ENCODE measurements at regions not wholly inside any gene's neighbourhood (a gene's known extent, or its start where the extent isn't known, plus 50 kb on each side); places are given as distances from the start of the nearest gene placed in this dataset.

DNA sequence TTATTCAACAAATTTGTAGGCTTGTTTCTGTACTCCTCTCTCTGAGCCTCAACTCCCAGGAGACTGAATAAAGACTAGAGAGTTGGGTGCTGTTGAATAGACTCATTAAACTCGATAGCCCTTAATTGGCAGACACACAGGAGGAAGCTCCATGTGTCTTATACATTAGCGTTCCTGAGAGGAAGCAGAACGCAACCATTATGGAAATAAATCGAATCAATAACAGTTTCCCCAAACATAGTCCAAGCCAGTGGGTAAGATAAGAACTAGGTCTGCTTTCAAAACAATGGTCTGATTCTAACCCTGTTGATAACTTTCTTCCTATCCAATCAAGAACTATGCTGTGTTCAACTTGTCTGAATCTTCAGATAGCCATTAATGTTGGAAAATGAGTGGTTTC, 118.1 kb upstream of the FNDC3A start:
- H3K4me3 ChIP-seq (ENCODE audit: low read depth in 1 of 5, low read length in 5 of 5): no peak overlapping the region
- H3K9ac ChIP-seq (ENCODE audit: low read length in 5 of 5): no peak overlapping the region
- no peak overlapping the region for H3K27ac ChIP-seq (ENCODE audit: low read depth, low read length)
- H3K9me3 ChIP-seq (ENCODE audit: control insufficient read depth in 5 of 5, low read length in 5 of 5): no peaks in the 10 kb centered on the region
- H3K36me3 ChIP-seq (ENCODE audit: control insufficient read depth in 5 of 5, insufficient read depth in 5 of 5, low read length in 5 of 5): no peaks in the 10 kb centered on the region
- H3K4me1 ChIP-seq (ENCODE audit: control insufficient read depth in 5 of 5, insufficient read depth in 5 of 5, low read length in 5 of 5): no peaks in the 10 kb centered on the region
- H3K27me3 ChIP-seq (ENCODE audit: control insufficient read depth in 5 of 5, insufficient read depth in 4 of 5, low read length in 5 of 5): no peaks in the 10 kb centered on the region

DNA sequence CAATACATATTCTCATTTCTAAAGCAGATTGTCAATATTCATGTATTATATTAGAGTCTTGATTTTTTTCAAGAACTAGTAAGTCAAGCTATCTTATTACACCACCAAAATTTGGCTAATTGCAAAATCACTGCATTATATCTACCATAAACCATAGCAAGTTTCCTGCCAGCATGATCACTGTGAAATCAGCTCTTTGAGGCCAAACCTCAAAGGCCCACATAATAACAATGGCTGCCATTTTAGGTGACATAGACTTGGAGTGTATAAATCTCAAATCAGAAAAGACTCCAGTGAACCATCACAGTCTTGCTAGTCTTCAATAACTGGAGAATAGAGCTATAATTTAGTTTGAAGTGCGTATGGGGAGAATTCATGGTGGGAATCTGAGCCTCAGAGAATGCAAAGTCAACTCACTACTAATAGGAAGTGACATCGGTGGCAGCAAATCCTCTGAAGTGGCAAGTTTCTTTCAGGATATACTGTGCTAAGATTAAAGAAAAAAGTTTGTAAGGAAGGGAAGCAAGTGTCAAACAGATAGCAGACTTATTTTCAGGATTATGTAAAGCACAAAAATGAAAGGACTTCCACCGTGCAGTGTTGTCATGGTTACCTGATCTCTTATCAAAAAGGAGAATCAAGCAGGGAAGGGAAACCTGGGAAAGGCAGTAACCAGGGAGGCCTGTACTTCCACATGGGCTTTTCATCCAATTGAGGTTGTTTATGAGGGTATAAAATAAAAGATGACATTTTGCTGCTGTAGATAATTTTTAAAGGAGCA, 117.4 kb upstream of the FNDC3A start:
- Histone ChIP-seq H3K36me3 (ENCODE audit: control insufficient read depth in 5 of 5, insufficient read depth in 5 of 5, low read length in 5 of 5) (no peaks in the 10 kb centered on the region), H3K4me3 (ENCODE audit: low read depth in 1 of 5, low read length in 5 of 5) (no peak overlapping the region), H3K27ac (ENCODE audit: low read depth, low read length) (no peak overlapping the region), H3K9me3 (ENCODE audit: control insufficient read depth in 5 of 5, low read length in 5 of 5) (no peaks in the 10 kb centered on the region), H3K9ac (ENCODE audit: low read length in 5 of 5) (no peak overlapping the region), H3K4me1 (ENCODE audit: control insufficient read depth in 5 of 5, insufficient read depth in 5 of 5, low read length in 5 of 5) (no peaks in the 10 kb centered on the region), H3K27me3 (ENCODE audit: control insufficient read depth in 5 of 5, insufficient read depth in 4 of 5, low read length in 5 of 5) (no peaks in the 10 kb centered on the region)

DNA sequence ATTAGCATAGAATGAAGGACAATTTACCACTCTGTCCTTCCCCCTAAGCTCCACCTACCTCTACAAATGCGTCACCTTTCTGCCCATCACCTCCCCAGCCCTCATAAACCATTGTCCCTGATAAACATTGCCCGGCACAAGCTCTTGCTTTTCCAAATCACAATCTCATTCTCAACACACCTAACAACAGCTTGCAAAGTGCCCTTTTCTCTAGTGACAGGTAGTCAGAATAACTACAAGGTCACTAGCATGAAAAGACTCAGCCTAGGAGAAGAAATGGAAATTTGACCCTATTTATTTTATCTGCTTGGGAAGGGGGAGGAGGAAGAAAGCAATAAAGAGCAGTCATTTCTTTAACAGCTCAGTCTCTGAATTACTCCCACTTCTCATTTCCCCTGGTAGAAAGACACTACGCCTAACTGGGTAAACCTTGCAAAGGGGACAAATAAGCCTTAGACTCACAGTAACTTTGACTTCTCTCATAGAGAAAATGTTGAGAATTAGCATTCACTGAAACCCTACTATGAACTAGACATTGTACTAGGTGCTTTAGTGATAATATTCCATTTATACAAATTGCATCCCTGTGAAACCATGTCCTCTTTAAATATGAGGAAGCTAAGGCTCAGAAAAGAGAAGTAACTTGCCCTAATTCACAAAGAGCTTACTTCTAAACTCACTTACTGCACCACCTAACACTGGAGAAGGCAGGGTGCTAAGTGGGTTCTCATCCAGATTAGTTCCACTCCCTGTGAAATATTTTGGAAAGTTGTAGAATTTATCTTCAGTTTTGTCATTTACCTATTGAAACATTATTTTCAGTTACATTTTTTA, 116.2 kb upstream of the FNDC3A start:
- Histone ChIP-seq H3K9ac (ENCODE audit: low read length in 5 of 5) (no peak overlapping the region), H3K4me1 (ENCODE audit: control insufficient read depth in 5 of 5, insufficient read depth in 5 of 5, low read length in 5 of 5) (no peaks in the 10 kb centered on the region), H3K9me3 (ENCODE audit: control insufficient read depth in 5 of 5, low read length in 5 of 5) (no peaks in the 10 kb centered on the region), H3K27ac (ENCODE audit: low read depth, low read length) (no peak overlapping the region), H3K36me3 (ENCODE audit: control insufficient read depth in 5 of 5, insufficient read depth in 5 of 5, low read length in 5 of 5) (no peaks in the 10 kb centered on the region), H3K4me3 (ENCODE audit: low read depth in 1 of 5, low read length in 5 of 5) (no peak overlapping the region), H3K27me3 (ENCODE audit: control insufficient read depth in 5 of 5, insufficient read depth in 4 of 5, low read length in 5 of 5) (no peaks in the 10 kb centered on the region)

DNA sequence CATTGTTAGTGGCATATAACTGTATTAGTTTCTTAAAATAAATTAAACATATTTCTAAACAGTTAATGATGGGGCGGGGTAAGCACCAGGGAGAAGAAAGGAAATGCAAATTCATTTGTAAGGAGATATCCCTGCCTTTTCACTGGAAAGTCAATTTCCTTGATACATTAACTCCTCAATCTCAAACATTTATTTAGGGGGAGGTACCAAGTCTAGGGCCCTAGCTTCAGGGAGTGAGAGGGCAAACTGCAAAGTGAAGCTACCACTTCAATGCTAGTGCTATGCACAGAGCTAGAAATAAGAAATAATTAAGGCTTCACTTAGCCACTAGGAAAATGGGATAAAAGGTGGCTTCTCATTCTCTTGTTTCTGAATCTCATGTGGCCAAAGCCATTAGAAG, 115.3 kb upstream of the FNDC3A start:
- H3K36me3 ChIP-seq (ENCODE audit: control insufficient read depth in 5 of 5, insufficient read depth in 5 of 5, low read length in 5 of 5): no peaks in the 10 kb centered on the region
- no peak overlapping the region for H3K9ac ChIP-seq (ENCODE audit: low read length in 5 of 5)
- no peak overlapping the region for H3K4me3 ChIP-seq (ENCODE audit: low read depth in 1 of 5, low read length in 5 of 5)
- H3K4me1 ChIP-seq (ENCODE audit: control insufficient read depth in 5 of 5, insufficient read depth in 5 of 5, low read length in 5 of 5): no peaks in the 10 kb centered on the region
- no peak overlapping the region for H3K27ac ChIP-seq (ENCODE audit: low read depth, low read length)
- no peaks in the 10 kb centered on the region for H3K9me3 ChIP-seq (ENCODE audit: control insufficient read depth in 5 of 5, low read length in 5 of 5)
- H3K27me3 ChIP-seq (ENCODE audit: control insufficient read depth in 5 of 5, insufficient read depth in 4 of 5, low read length in 5 of 5): no peaks in the 10 kb centered on the region

DNA sequence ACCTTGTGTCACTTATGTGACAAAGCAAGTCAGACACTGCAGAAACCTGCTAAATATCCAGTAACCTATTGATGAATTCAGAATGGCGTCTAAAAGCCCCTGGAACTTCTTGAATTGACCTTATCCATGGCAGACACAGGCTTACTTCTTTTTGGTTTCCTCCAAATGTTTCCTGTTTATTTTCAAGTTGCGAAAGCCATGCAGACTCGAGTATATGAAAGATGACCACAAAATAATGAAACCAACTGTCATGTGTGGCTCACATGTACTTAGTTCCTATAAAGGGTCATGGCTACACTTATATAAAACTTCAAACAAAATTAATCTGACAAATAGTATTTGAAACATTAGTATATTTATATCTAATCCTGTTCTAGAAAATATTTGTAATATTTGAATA, 113.1 kb upstream of the FNDC3A start:
- Histone ChIP-seq H3K4me1 (ENCODE audit: control insufficient read depth in 5 of 5, insufficient read depth in 5 of 5, low read length in 5 of 5) (no peaks in the 10 kb centered on the region), H3K27ac (ENCODE audit: low read depth, low read length) (no peak overlapping the region), H3K36me3 (ENCODE audit: control insufficient read depth in 5 of 5, insufficient read depth in 5 of 5, low read length in 5 of 5) (no peaks in the 10 kb centered on the region), H3K9ac (ENCODE audit: low read length in 5 of 5) (no peak overlapping the region), H3K9me3 (ENCODE audit: control insufficient read depth in 5 of 5, low read length in 5 of 5) (peaks cover 0 to 4% (median 0%) of the 10 kb centered on the region in 5 donors), H3K27me3 (ENCODE audit: control insufficient read depth in 5 of 5, insufficient read depth in 4 of 5, low read length in 5 of 5) (no peaks in the 10 kb centered on the region), H3K4me3 (ENCODE audit: low read depth in 1 of 5, low read length in 5 of 5) (no peak overlapping the region)

DNA sequence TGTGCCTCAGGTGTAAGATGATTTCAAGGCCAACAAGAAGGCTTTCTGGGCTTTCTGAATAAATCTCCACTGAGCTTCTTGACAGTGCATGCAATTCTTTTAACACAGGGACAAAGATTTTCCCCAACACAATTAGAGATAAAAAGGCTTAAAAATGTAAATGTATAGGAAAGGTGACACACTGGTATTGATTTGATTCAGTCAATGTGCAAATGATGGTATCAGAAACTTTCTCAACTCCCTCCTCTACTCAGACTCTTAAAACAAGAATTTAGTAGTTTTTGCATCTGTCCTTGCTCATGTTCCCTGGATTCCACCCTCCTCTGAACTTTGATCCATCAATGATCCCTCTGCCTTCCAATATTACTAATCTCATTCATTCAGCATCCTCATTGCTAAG, 111.6 kb upstream of the FNDC3A start:
- no peak overlapping the region for H3K4me3 ChIP-seq (ENCODE audit: low read depth in 1 of 5, low read length in 5 of 5)
- H3K4me1 ChIP-seq (ENCODE audit: control insufficient read depth in 5 of 5, insufficient read depth in 5 of 5, low read length in 5 of 5): no peaks in the 10 kb centered on the region
- peaks cover 0 to 4% (median 0%) of the 10 kb centered on the region in 5 donors for H3K9me3 ChIP-seq (ENCODE audit: control insufficient read depth in 5 of 5, low read length in 5 of 5)
- H3K27me3 ChIP-seq (ENCODE audit: control insufficient read depth in 5 of 5, insufficient read depth in 4 of 5, low read length in 5 of 5): no peaks in the 10 kb centered on the region
- H3K36me3 ChIP-seq (ENCODE audit: control insufficient read depth in 5 of 5, insufficient read depth in 5 of 5, low read length in 5 of 5): no peaks in the 10 kb centered on the region
- H3K27ac ChIP-seq (ENCODE audit: low read depth, low read length): no peak overlapping the region
- H3K9ac ChIP-seq (ENCODE audit: low read length in 5 of 5): no peak overlapping the region

DNA sequence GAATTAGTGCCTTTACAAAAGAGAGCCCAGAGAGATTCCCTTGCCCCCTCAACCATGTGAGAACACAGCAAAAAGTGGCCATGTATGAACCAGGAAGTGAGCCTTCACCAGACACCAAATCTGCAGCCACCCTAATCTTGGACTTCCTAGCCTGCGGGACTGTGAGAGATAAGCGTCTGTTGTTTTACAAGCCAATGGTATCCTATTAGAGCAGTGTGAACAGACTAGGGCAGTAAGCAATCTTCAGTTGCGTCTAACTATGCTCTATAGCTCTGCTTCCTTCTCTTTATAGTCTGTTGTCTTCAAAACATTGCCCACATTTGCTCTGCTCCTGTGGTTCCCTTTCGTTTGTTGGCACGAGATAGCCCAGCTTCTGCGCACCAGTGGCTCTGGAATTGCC, 109.5 kb upstream of the FNDC3A start:
- Histone ChIP-seq H3K4me3 (ENCODE audit: low read depth in 1 of 5, low read length in 5 of 5) (no peak overlapping the region), H3K9me3 (ENCODE audit: control insufficient read depth in 5 of 5, low read length in 5 of 5) (peaks cover 0 to 4% (median 0%) of the 10 kb centered on the region in 5 donors), H3K9ac (ENCODE audit: low read length in 5 of 5) (no peak overlapping the region), H3K27ac (ENCODE audit: low read depth, low read length) (no peak overlapping the region), H3K4me1 (ENCODE audit: control insufficient read depth in 5 of 5, insufficient read depth in 5 of 5, low read length in 5 of 5) (no peaks in the 10 kb centered on the region), H3K27me3 (ENCODE audit: control insufficient read depth in 5 of 5, insufficient read depth in 4 of 5, low read length in 5 of 5) (no peaks in the 10 kb centered on the region), H3K36me3 (ENCODE audit: control insufficient read depth in 5 of 5, insufficient read depth in 5 of 5, low read length in 5 of 5) (no peaks in the 10 kb centered on the region)

DNA sequence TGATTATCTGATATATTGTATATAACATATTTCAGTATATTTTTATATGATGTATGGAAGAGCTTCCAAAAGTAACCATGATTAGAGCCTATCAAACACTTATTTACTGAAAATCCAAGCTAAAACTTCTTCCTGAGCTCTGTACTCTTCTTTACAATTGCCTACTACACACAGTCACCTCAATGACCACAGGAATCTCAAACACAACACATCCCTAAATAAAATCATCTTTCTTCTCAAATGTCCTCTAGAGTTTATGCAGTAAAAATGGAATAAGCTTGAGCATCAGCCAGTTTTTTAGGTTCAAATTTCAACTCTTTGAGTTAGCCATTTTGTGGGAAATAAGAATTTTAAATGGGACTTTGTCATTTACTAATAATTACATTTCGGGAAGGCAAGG, 102.6 kb upstream of the FNDC3A start:
- Histone ChIP-seq H3K27me3 (ENCODE audit: control insufficient read depth in 5 of 5, insufficient read depth in 4 of 5, low read length in 5 of 5) (peaks cover 0 to 12% (median 9%) of the 10 kb centered on the region in 5 donors), H3K9ac (ENCODE audit: low read length in 5 of 5) (no peak overlapping the region), H3K9me3 (ENCODE audit: control insufficient read depth in 5 of 5, low read length in 5 of 5) (no peaks in the 10 kb centered on the region), H3K36me3 (ENCODE audit: control insufficient read depth in 5 of 5, insufficient read depth in 5 of 5, low read length in 5 of 5) (no peaks in the 10 kb centered on the region), H3K4me3 (ENCODE audit: low read depth in 1 of 5, low read length in 5 of 5) (no peak overlapping the region), H3K4me1 (ENCODE audit: control insufficient read depth in 5 of 5, insufficient read depth in 5 of 5, low read length in 5 of 5) (no peaks in the 10 kb centered on the region), H3K27ac (ENCODE audit: low read depth, low read length) (no peak overlapping the region)

DNA sequence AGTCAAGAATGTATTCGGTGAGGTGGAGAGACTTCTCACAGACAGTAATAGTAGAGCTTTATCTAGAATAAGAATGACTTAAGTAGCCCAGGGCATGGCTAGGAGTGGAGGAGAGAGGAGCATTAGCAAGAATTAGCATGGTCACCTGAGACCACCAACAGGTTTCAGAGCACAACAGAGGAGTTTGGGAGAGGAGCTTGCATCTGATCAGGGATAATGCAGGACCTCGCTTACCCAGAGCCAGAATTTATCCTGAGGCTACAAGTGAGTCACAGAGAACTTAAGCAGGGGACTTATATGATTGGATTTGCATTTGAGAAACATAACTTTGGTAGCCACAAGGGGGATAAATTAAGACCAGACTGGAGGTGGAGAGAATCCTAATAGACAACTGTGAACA, 102.1 kb upstream of the FNDC3A start:
- Histone ChIP-seq H3K9me3 (ENCODE audit: control insufficient read depth in 5 of 5, low read length in 5 of 5) (no peaks in the 10 kb centered on the region), H3K4me3 (ENCODE audit: low read depth in 1 of 5, low read length in 5 of 5) (no peak overlapping the region), H3K27ac (ENCODE audit: low read depth, low read length) (no peak overlapping the region), H3K27me3 (ENCODE audit: control insufficient read depth in 5 of 5, insufficient read depth in 4 of 5, low read length in 5 of 5) (peaks cover 0 to 12% (median 9%) of the 10 kb centered on the region in 5 donors), H3K36me3 (ENCODE audit: control insufficient read depth in 5 of 5, insufficient read depth in 5 of 5, low read length in 5 of 5) (no peaks in the 10 kb centered on the region), H3K4me1 (ENCODE audit: control insufficient read depth in 5 of 5, insufficient read depth in 5 of 5, low read length in 5 of 5) (no peaks in the 10 kb centered on the region), H3K9ac (ENCODE audit: low read length in 5 of 5) (no peak overlapping the region)

DNA sequence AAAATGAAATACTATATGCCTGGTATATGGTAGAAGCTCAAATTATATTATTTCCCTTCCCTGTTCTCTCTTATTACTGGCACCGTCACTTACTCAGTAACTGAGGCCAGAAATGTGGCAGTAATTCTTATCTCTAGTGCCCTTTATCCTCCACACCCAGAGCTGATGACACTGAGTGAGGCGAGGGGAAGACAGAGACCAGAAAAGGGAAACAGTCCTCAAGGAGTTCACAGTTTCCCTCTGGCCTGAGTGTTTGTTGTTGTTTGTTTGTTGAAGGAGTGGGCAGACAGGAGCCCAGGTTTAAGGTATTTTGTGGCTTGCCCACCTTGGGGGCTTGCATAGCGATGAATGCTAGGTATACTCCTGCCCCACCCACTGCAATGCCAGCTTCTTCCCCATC, 101.5 kb upstream of the FNDC3A start:
- Histone ChIP-seq H3K4me3 (ENCODE audit: low read depth in 1 of 5, low read length in 5 of 5) (no peak overlapping the region), H3K36me3 (ENCODE audit: control insufficient read depth in 5 of 5, insufficient read depth in 5 of 5, low read length in 5 of 5) (no peaks in the 10 kb centered on the region), H3K4me1 (ENCODE audit: control insufficient read depth in 5 of 5, insufficient read depth in 5 of 5, low read length in 5 of 5) (no peaks in the 10 kb centered on the region), H3K27ac (ENCODE audit: low read depth, low read length) (no peak overlapping the region), H3K9me3 (ENCODE audit: control insufficient read depth in 5 of 5, low read length in 5 of 5) (no peaks in the 10 kb centered on the region), H3K27me3 (ENCODE audit: control insufficient read depth in 5 of 5, insufficient read depth in 4 of 5, low read length in 5 of 5) (peaks cover 0 to 12% (median 9%) of the 10 kb centered on the region in 5 donors), H3K9ac (ENCODE audit: low read length in 5 of 5) (no peak overlapping the region)
